T1000 (cell line): ENCODE measurements at regions not wholly inside any gene's neighbourhood (a gene's known extent, or its start where the extent isn't known, plus 50 kb on each side); places are given as distances from the start of the nearest gene placed in this dataset.

Source experiments
- DNase-seq: peaks from one replicate; lab custom pipeline; 2025; ENCODE audit warnings: mixed read lengths; lab: John Stamatoyannopoulos, UW

- no peak for DNase-seq
Observed at GRCh38 chr7:36802459-36803135, 78.3 kb upstream of the AOAH start.

DNA sequence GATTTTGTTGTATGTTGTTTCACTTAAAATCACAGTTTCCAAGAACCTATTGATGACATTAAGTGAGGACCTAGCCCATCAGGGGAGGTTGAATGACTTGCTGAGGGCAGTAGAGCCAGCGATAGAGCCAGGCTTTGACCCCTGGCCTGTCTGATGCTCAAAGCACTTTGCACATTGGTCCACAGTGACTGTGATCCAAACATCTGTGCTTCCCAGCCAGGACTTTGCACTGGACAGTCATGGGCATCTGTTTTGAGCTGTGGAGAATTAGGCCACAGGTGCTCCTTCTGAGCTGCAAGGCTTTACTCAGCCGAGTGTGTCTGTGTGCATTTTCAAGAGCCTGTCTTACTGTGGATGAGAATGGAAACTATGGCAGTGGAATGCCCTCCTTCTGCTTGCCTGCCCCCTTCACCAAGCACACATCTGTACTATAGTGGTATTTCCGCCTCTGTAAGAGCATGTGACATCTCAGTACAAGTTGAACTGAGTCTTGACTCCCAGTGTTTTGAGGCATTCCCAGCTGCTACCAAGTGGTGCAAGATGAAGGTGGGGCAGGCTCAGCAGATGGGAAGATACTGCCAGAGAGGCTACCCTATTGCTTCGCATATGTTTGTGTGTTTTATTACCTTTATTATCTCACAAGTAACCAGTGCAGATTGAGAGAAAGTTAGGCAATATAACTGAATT, 72.7 kb upstream of the AOAH start:
- no peak for DNase-seq

GRCh38 chr7:36795451-36796021, 71.2 kb upstream of the AOAH start:
- no peak for DNase-seq

GRCh38 chr7:36794689-36795088, 70.4 kb upstream of the AOAH start:
- DNase-seq = no peak

GRCh38 chr7:36792421-36792820, 68.1 kb upstream of the AOAH start:
- no peak for DNase-seq

DNA sequence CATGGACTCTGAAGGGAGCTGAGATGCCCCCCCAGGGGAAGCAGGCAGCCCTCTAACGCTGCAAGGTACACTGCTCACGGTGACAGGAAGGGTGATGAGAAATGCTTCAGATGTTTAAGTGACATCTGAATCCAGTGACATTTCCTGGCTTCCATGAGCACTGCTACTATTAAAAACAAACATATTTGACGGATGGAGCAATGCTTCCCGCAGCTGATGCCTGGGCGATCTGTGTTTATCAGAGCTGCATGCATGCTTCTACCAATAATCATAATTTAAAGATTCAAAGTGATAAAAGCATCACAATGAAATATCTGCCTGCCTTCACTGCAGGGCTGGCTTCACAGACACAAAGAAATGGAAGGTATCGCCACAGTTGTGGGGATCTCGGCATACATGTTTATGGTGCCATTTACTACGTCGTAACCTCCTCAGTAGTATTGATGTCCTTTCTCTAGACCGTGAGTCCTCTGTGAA, 66.1 kb upstream of the AOAH start:
- DNase-seq = no peak

- DNase-seq = no peak
Observed at GRCh38 chr7:36788825-36789470, 64.7 kb upstream of the AOAH start.

DNA sequence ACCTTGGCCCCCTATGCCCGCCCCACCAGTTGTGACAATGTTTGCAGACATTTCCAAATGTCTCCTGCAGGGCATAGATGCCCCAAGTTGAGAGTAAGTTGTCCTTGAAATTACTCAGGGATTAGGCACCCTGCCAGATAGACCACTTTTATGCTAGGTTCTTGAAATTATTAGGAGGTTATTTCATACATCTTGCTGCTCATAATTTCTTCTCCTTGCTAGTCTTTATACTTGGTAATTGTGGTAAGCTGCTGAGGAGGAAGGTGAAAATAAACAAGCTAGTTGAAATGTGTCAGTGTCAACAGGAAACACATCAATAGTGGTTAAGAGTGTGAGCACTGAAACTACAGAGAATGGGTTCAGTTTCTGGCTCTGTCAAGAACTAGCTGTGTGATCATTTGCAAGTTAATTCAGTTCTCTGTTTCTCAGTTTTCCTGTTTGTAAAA, 63.7 kb upstream of the AOAH start:
- no peak for DNase-seq

DNA sequence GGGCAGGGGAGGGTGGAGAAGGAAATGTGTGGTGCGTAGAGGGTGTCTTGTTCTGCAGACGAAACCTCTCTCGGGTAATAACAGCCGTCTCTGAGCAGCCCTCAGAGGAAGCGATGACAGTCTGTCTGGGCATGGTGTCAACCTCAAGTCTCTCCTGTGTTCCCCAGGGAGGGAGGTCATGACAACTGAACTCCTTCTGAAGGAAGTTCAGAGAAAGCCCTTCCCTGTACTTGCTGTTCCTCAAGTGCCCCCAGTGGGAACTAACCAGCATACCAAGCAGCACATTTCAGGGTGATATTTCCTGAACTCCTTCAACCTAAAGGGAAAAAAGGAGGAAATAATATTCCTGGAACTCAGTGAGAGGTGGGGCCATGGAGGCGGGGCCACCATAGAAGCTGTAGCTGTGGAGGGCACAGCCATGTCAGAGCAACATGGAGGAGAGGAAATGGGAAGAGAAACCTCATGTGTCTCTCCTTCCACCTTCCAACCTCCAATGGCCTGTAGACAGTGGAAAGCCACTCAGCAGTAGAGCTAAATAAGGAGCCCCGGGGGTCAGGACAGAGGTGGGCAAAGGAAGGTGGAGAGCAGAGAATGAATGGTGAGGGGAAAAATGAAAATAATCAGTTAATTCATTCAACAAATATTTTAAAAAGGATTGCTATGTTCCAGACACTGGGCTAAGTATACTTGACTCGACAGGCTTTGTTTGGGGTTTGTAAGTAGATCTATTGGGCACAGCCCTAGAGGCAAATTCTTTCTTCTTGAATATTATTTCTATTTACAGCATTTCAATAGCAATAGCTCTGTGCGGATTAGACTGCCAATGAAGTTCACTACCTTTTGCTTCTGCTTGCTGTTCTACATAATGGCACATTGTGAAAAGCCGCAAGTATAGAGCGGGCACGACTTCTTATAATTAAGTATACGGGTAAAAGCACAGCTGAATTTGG, 61.0 kb upstream of the AOAH start:
- DNase-seq = no peak

GRCh38 chr7:36781011-36781738, 56.9 kb upstream of the AOAH start:
- no peak for DNase-seq

GRCh38 chr7:36777855-36778254, 53.6 kb upstream of the AOAH start:
- no peak for DNase-seq

DNA sequence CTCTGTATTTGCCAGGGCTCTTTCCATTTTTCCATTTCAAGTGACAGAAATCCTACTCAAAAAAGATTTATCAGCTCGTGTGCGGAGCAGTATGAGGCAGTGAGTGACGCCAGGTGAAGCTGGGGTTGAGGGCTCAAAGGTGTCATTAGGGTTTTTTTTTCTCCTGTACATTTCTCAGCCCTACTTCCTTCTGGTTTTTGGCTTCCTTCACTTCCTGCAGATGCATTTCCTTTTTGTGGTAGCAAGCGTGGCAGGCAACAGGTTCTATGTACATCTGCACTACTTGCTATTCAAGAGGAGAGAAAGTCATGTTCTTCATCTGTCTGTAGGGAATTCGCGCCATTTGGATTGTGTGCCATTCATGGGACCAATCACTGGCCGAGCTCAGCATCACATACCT, 52.8 kb upstream of the AOAH start:
- DNase-seq = no peak

DNA sequence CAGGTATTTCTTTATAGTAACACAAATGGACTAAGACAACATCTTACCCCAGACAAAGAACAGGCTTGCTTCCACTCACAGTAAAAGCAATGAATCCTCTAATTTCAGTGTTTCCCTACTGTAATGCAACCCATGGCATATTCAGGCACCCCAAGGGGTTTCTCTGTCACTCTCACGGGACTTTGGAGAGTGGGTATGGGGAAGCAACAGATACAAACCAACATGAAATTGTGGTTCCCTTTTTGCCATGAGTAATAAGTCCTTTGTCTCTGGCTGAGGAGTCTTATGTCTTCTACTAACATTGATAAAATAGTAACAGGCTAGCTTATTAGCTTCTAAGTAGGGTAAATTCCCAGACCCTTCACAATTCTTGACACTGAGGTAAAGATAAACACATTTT, 51.4 kb upstream of the AOAH start:
- no peak for DNase-seq

GRCh38 chr7:36775061-36775620, 50.8 kb upstream of the AOAH start:
- peak; percentile 9 for DNase-seq
